ENCODE measurements at regions not wholly inside any gene's neighbourhood (a gene's known extent, or its start where the extent isn't known, plus 50 kb on each side); places are given as distances from the start of the nearest gene placed in this dataset.

DNA sequence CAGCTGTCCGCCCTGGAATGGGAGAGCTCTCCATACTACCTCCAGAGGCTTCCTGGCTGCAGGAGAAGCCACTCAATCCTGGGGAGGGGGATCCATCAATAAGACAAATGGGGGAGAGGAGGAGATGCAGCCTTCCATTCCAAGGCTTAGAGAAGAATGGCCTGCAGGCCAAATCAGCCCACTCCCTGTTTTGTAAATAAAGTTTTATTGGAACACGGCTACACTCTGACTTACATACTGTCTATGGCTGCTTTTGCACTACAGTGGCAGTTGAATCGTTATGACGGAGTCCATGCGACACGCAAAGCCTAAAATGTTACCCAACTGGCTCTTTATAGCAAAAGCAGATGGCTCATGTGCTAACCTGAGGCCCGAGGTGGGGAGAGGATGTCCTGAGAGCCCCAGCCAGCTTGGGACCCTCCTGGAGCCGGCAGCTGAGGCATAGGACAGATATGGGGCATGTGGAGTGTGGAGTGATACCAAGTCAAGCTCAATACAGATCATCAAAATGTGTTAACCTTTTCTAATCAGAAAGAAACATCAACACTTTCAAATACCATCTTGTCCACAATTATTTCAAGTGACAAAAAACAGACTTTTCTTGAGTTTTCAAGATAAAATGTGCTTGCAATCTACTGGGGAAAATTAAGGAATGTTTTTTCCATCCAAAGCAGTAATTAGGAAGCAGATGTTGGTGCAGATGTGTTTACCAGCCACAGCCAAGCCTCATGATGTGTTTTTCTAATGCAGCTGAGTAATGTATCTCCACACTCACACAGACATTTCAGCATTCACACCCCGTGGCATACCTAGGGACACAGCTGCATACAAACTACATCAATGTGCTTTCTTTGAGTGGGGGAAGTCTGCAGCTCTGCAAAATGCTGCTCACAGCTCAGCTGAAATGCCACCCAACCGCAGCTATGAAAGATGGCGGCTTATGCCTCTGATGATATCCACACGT, 181.6 kb downstream of the SHANK2 start:
- DNase-seq, result no peak

DNA sequence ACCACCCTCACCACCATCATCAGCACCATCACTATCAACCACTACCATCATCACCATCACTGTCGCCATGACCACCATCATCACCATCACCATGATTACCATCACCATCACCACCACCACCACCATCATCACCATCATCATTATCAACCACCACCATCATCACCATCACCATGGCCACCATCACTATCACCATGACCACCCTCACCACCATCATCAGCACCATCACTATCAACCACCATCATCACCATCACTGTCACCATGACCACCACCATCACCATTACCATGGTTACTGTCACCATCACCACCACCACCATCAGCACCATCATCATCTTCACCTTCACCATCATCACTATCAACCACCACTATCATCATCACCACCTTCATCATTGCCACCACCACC, 183.4 kb downstream of the SHANK2 start:
- DNase-seq, result no peak

DNA sequence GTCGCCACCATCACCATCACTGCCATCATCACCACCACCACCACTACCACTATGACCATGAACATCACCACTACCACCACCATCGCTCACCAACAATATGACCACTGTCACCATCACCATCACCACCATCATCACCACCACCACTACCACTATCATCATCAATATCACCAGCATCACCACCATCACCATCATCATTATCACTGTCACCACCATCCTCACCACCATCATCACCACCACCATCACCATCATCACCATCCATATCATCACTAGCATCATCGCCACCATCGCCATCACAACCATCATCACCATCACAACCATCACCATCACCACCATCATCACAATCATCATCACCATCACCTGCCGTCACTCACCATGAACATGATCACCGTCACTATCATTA, 184.6 kb downstream of the SHANK2 start:
- DNase-seq, result no peak

DNA sequence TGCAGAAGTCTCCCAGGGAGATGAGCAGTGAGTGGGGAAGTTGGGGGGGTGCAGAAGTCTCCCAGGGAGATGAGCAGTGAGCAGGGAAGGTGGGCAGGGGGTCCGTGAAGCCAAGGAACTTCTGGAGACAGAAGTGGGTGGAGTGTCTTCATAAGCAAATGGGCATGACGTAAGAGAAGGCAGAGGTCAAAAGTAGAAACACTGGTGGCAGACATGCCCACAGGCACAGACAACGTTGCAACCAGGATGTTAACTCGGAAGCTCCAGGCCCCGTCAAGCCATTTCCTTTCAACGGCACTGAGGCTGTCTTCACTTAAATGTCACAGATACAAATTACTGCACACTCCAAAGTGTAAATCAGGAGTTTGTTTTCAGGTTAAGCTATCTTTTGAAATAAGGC, 186.1 kb downstream of the SHANK2 start:
- DNase-seq, result no peak

DNA sequence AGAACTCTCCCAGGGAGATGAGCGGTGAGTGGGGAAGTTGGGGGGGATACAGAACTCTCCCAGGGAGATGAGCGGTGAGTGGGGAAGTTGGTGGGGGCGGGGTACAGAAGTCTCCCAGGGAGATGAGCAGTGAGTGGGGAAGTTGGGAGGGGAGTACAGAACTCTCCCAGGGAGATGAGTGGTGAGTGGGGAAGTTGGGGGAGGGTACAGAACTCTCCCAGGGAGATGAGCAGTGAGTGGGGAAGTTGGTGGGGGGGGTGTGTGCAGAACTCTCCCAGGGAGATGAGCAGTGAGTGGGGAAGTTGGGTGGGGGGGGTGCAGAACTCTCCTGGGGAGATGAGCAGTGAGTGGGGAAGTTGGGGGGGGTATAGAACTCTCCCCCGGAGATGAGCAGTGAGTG, 186.5 kb downstream of the SHANK2 start:
- no peak for DNase-seq

DNA sequence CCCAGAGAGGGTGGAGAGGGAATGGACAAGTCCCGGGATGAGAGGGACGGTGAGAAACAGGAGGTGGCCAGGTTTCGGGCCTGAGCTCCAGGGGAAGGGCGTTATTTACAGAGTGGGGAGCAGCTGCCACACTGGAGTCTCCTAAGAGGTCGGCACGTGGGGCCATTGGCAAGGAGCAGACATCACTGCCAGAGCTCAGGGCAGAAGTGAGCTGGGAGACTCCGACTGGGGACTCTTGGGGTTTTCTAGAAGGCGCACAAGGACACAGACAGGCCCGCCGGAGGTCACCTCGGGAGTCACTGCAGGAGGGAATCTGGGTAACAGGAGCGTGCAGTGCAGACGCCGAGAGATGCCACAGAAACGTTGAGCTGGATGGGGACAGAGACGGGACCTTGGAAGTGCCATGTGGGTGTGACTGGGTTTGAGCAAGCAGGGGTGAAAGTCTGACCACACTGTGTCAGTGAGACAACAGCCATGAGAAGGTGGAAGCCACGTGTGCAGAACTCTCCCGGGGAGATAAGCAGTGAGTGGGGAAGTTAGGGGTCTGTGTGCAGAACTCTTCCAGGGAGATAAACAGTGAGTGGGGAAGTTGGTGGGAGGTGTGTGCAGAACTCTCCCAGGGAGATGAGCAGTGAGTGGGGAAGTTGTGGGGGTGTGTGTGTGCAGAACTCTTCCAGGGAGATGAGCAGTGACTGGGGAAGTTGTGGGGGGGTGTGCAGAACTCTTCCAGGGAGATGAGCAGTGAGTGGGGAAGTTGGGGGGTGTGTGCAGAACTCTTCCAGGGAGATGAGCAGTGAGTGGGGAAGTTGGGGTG, 187.5 kb downstream of the SHANK2 start:
- DNase-seq, result no peak

DNA sequence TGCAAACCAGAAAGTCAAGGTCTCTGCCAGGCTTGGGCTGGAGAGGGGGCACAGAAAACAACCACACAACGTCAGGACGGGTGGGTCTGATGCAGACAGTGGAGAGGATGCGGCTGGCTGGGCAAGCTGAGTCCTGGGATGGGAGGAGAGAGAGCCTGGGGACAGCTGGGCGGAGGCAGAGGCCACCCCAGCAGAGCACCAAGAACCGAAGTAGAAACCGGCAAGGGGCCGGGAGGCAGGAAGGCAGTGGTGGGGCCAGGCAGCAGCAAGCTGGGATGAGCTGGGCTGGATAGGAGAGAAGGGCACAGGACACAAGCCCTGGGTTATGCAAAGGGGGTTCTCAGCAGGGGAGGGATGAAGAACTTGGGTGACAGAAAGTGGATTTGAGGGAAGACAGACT, 188.2 kb downstream of the SHANK2 start:
- DNase-seq, result no peak

DNA sequence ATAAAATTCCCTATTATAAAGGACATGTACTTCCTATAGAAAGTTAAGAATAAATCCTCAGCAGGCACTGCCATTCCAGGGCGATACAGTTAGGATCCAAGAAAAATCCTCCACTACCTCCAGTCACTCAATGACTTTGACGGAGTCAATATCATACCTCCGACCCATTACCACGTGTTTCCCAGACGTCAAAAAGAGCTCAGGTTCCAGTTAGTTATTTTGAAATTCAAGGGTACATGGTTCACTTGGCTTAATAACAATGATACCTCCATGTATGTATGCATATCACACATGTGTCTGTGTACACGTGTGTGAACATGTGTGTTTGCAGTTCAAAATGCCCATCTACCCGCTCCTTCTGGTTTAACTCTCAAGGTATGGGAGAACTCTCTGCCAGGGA, 189.2 kb downstream of the SHANK2 start:
- no peak for DNase-seq

DNA sequence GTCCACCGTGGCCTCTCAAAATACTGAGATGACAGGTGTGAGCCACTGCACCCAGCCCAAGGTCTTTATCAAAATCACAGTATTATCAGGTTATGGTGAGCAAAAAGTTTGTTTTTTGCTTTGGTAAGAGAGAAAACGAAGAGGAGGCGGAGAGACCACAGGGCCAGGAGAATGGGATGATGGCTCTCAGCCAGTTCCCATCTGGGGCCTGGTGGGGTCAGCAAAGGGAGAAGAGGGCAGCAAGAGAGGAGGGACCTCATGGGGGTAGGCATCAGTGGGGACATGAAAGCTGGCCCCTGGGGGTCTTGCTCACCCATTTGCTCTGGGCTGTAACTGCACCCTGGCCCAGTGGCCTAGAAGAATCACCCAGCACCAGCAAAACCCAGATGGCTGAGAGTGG, 190.2 kb downstream of the SHANK2 start:
- no peak for DNase-seq

DNA sequence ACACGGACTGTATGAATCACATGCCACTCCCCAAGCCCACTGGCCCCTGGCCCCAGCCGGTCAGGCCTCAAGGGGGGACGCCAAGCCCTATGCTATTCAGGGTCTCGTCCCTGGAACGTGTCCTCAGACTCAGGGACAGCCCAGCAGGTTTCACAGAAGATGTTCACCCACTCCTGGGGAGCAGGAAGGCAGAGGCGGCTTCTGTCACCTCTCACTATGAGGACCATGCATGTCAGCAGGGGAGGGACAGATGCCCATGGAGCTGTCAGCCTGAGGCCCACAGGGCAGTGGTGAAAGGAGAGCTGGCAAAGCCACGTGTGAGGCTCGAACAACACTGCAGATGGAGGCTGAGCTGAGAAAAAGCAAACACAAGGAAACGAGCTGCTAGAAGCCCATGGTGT, 192.0 kb downstream of the SHANK2 start:
- no peak for DNase-seq

DNA sequence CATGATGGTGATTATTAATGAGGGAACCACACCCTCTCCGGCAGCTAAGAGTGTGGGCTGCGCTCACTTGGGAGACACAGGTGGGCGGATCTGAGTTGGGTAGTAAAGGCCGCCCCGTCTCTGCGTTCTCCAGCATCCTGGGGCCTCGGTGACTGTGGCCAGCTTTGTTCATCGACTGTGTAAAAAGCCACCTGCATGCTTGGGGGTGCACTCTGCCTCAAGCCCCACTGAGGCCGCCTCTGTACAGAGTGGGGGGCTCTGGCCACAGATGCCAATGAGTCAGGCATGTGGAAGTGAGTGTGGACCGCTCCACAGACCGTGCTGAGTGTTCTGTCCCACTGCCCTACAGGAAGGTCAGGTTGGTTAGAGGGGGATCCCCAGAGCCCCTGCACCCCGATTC, 192.7 kb downstream of the SHANK2 start:
- no peak for DNase-seq

DNA sequence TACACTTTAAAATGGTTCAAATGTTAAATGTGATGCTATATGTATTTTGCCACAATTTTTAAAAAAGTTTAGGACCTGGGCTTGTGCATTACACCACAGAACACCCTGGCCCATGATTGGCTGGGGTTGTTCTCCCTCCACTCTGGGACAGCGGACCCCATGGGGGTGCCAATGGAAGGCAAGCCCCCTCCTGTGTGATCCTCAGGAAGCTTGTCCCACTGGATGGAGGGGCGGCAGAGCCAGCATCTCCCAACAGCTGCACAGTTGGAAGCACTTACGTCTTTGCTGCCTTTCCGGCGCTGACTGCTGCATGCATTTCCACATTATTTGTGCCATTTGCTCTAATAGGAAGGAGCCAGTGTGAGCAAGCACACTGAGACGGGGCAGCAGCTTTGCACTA, 196.5 kb downstream of the SHANK2 start:
- no peak for DNase-seq

Data from CD4-positive, alpha-beta T cell treated with Interleukin-4 for 1 hour (primary cell).